ENCODE measurements at regions not wholly inside any gene's neighbourhood (a gene's known extent, or its start where the extent isn't known, plus 50 kb on each side); places are given as distances from the start of the nearest gene placed in this dataset.

DNA sequence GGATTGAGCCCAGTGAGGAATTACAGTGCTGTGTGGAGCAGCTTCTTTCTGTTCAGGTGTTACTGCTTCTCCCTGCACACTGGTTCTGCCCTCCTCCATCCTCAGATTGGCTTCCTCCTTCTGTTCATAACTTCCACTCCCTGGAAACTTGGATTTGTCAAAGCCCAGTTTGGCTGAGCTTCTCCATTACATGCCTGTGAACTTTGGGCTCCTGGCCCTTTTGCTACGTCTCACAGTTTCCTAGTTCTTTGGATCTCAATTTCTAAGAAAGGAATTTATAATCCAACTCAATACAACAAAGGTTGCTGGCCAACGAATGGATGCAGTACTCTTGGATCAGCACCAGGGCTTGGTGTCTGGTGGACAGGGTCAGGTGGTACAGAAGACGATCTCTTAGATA is 318.1 kb downstream of the RPS24 start:
- TF ChIP-seq CTCF (IDR thresholded peaks at IDR 0.05; ENCODE audit: insufficient read depth, low read length, poor library complexity, severe bottlenecking): no peak
- H3K27me3 ChIP-seq (ENCODE audit: control insufficient read depth, insufficient read depth, low read length): peaks cover 7% of the 10 kb centered on the region
- no peaks in the 10 kb centered on the region for H3K36me3 ChIP-seq (ENCODE audit: control insufficient read depth, insufficient read depth, low read length)
- no peak overlapping the region for H3K4me3 ChIP-seq (ENCODE audit: low read depth, low read length)
- DNase-seq (ENCODE audit: low read depth): no peak

DNA sequence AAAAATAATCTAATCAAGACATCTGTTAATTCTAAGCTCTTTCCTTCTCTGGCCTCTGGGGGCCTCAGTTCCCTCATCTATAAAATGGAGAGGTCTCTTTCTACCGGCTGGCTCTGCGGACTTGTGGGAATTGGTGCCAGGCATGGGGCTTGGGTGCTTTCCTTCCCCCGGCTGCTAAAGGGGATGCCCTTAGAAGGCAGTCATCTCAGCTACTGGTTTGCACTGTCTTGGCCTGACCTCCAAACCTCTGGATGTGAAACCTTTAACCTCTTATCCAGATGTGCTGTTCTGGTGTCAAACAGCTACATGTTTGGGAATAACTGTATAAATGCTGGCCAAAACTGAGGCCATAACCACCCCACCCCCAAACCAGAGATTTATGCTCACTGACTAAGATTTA is 320.0 kb downstream of the RPS24 start:
- DNase-seq (ENCODE audit: low read depth): no peak
- Histone ChIP-seq H3K4me3 (ENCODE audit: low read depth, low read length) (no peak overlapping the region), H3K36me3 (ENCODE audit: control insufficient read depth, insufficient read depth, low read length) (no peaks in the 10 kb centered on the region), H3K27me3 (ENCODE audit: control insufficient read depth, insufficient read depth, low read length) (peaks cover 10% of the 10 kb centered on the region)
- TF ChIP-seq CTCF (IDR thresholded peaks at IDR 0.05; ENCODE audit: insufficient read depth, low read length, poor library complexity, severe bottlenecking): no peak

DNA sequence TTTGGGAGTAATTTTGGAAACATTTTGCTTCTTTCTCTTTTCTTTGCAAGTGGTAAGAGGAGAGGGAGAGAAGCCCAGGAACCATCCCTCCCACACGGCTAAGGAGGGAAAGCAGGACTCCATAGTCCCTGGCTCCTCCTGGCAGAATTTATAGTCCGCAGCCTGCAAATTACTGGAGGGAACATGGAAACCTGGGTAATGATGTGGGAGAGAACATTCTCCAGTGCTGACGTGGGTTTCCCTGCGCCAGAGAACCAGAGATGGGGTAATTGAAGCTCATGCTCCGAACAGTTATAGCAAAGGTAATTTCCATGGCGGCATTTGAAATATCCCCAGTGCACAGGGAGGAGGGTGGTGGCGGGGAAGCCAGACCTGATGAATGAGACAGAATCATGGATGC is 320.4 kb downstream of the RPS24 start:
- Histone ChIP-seq H3K36me3 (ENCODE audit: control insufficient read depth, insufficient read depth, low read length) (no peaks in the 10 kb centered on the region), H3K4me3 (ENCODE audit: low read depth, low read length) (no peak overlapping the region), H3K27me3 (ENCODE audit: control insufficient read depth, insufficient read depth, low read length) (peaks cover 10% of the 10 kb centered on the region)
- no peak for TF ChIP-seq CTCF (IDR thresholded peaks at IDR 0.05; ENCODE audit: insufficient read depth, low read length, poor library complexity, severe bottlenecking)
- no peak for DNase-seq (ENCODE audit: low read depth)

DNA sequence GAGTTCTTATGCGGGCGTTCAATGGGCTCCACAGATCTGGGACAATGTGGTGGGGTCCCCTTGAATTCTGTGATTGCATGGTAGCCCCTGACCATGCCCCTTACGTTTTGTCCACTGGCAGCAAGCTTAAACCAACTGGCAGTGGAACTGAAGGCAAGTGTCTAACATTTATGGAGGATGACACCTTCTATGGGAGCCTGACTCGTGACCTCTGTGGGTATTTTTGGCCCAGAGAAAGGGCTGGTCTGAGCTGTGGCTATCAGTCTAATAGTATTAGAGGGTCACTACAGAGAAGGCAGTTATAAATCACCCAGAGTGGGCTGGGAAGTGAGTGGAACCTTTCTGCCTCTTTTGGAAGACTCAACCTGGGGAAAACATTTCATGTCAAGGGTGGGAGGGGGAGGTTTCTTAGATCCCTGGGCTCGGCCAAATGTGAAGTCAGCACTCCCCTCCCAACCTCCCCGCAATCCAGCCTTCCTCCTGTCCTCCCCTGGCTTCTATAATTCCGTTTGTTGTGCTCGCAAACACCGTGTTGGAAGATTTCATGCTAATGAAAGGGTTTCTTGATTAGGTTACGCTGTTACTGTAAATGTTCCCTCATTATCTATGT is 322.7 kb downstream of the RPS24 start:
- TF ChIP-seq CTCF (IDR thresholded peaks at IDR 0.05; ENCODE audit: insufficient read depth, low read length, poor library complexity, severe bottlenecking): no peak
- Histone ChIP-seq H3K27me3 (ENCODE audit: control insufficient read depth, insufficient read depth, low read length) (peaks cover 10% of the 10 kb centered on the region), H3K4me3 (ENCODE audit: low read depth, low read length) (no peak overlapping the region), H3K36me3 (ENCODE audit: control insufficient read depth, insufficient read depth, low read length) (no peaks in the 10 kb centered on the region)
- no peak for DNase-seq (ENCODE audit: low read depth)

DNA sequence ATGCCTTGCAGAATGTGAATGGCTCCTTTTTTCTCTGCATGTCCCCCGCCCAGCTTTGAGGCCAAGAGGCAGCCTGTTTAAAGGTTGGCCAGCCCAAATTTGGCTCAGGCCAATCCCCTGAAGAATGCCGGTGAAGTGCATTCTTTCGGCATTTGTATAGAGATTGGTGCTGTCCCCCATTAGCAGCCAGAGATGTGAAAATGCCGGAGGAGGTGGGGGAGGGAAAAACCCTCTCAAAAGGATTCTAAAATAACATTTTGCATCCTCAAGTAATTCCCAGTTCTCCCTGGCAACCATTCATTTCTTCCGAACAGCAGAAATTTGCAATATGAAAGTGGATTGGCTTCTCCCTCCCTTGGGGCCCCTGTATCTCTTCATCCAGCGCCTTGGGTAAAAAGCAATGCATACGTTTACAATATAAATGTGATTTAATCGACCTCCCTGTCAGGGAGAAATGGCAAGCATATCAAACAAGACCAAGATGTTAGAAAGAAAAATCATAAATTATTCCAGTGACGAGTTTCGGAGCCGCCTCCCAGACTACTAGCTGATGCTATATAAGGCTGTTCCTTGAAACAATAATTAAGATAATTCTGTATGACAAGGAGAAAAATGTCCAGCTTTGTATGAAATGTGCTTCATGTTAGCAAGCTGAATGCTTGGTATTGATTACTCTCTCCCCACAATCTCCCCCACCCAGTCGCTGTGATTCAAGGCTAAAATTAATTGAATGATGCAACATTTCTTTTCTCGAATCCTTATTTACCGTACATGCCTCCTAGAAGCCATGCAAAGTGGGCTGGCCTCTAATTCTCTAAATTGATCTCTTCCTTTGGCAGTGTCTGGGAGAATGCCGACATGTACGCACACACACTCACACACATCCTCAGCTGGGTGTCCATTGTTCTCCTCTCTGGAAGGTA is 323.7 kb downstream of the RPS24 start:
- H3K27me3 ChIP-seq (ENCODE audit: control insufficient read depth, insufficient read depth, low read length): peaks cover 8% of the 10 kb centered on the region
- no peak for DNase-seq (ENCODE audit: low read depth)
- H3K36me3 ChIP-seq (ENCODE audit: control insufficient read depth, insufficient read depth, low read length): no peaks in the 10 kb centered on the region
- H3K4me3 ChIP-seq (ENCODE audit: low read depth, low read length): no peak overlapping the region
- no peak for TF ChIP-seq CTCF (IDR thresholded peaks at IDR 0.05; ENCODE audit: insufficient read depth, low read length, poor library complexity, severe bottlenecking)
